Stromal cell of bone marrow (primary cell): ENCODE measurements at regions not wholly inside any gene's neighbourhood (a gene's known extent, or its start where the extent isn't known, plus 50 kb on each side); places are given as distances from the start of the nearest gene placed in this dataset.

Experiments used
- DNase-seq: peaks from one replicate; pipeline ENCODE4 v3.0.0-alpha.2; 2012; ENCODE audit warnings: low read depth

- no peak for DNase-seq
Measured at GRCh38 chr1:93013145-93014065, 52.1 kb upstream of the DIPK1A start.

- DNase-seq, result no peak
Measured at GRCh38 chr1:93014168-93014567, 52.9 kb upstream of the DIPK1A start.

- peak; percentile 60 for DNase-seq
Measured at GRCh38 chr1:93015590-93015989, 54.3 kb upstream of the DIPK1A start.

GRCh38 chr1:93016171-93016570 lies 54.9 kb upstream of the DIPK1A start:
- no peak for DNase-seq

- DNase-seq, result no peak
Measured at GRCh38 chr1:93021539-93022134, 57.4 kb upstream of the MTF2 start.

- DNase-seq, result no peak
Measured at GRCh38 chr1:93022580-93022979, 56.5 kb upstream of the MTF2 start.

GRCh38 chr1:93023281-93023680 lies 55.8 kb upstream of the MTF2 start:
- no peak for DNase-seq

GRCh38 chr1:93025572-93025971 lies 53.5 kb upstream of the MTF2 start:
- DNase-seq, result no peak

GRCh38 chr1:93028542-93028941 lies 50.5 kb upstream of the MTF2 start:
- no peak for DNase-seq
